GM12874 (cell line): ENCODE measurements at regions not wholly inside any gene's neighbourhood (a gene's known extent, or its start where the extent isn't known, plus 50 kb on each side); places are given as distances from the start of the nearest gene placed in this dataset.

Experiments used
- CTCF ChIP-seq: IDR thresholded peaks from 2 replicates; pipeline ENCODE4 v1.5.1; 2011; ENCODE audit warnings: low read depth, mild to moderate bottlenecking, control low read depth, low read length, moderate library complexity; ENCODE audit not compliant: insufficient read depth

- no peak for TF ChIP-seq CTCF
These were observed 71.3 kb downstream of the KLF12 start for GRCh38 chr13:74062933-74063332.

- TF ChIP-seq CTCF: no peak
These were observed 72.1 kb downstream of the KLF12 start for GRCh38 chr13:74061926-74062595.

- no peak for TF ChIP-seq CTCF
These were observed 77.2 kb downstream of the KLF12 start for GRCh38 chr13:74056801-74057542.

- no peak for TF ChIP-seq CTCF
These were observed 81.7 kb downstream of the KLF12 start for GRCh38 chr13:74052402-74052928.

GRCh38 chr13:74048756-74049155, 85.4 kb downstream of the KLF12 start:
- TF ChIP-seq CTCF: no peak

- no peak for TF ChIP-seq CTCF
These were observed 86.1 kb downstream of the KLF12 start for GRCh38 chr13:74047931-74048600.

- no peak for TF ChIP-seq CTCF
These were observed 87.8 kb downstream of the KLF12 start for GRCh38 chr13:74046431-74046830.
